ENCODE measurements at regions not wholly inside any gene's neighbourhood (a gene's known extent, or its start where the extent isn't known, plus 50 kb on each side); places are given as distances from the start of the nearest gene placed in this dataset.

- no peak for DNase-seq (ENCODE audit: low read depth)
- no peak for TF ChIP-seq MYC (IDR thresholded peaks at IDR 0.05; ENCODE audit: low read depth, low read length)
- H3K4me3 ChIP-seq (ENCODE audit: low read depth, low read length), result no peak overlapping the region
These were observed 126.9 kb downstream of the TMEM200C start for GRCh38 chr18:5768454-5768853.

- no peak for DNase-seq (ENCODE audit: low read depth)
- no peak overlapping the region for H3K4me3 ChIP-seq (ENCODE audit: low read depth, low read length)
- TF ChIP-seq MAX (IDR thresholded peaks at IDR 0.05; ENCODE audit: low read depth, low read length), result no peak
These were observed 136.1 kb downstream of the TMEM200C start for GRCh38 chr18:5759194-5759593.

GRCh38 chr18:5756823-5757222 lies 138.5 kb downstream of the TMEM200C start:
- TF ChIP-seq MAX (IDR thresholded peaks at IDR 0.05; ENCODE audit: low read depth, low read length), result no peak
- TF ChIP-seq CTCF (IDR thresholded peaks at IDR 0.05; ENCODE audit: low read depth, low read length), result no peak
- no peak for TF ChIP-seq POLR2A (IDR thresholded peaks at IDR 0.05; ENCODE audit: extremely low read depth, insufficient read length)
- no peak for TF ChIP-seq MYC (IDR thresholded peaks at IDR 0.05; ENCODE audit: low read depth, low read length)
- no peak for DNase-seq (ENCODE audit: low read depth)

GRCh38 chr18:5747678-5748077 lies 147.6 kb downstream of the TMEM200C start:
- no peak for DNase-seq (ENCODE audit: low read depth)
- TF ChIP-seq CTCF (IDR thresholded peaks at IDR 0.05; ENCODE audit: low read depth, low read length) (no peak), MAX (IDR thresholded peaks at IDR 0.05; ENCODE audit: low read depth, low read length) (no peak), POLR2A (IDR thresholded peaks at IDR 0.05; ENCODE audit: extremely low read depth, insufficient read length) (no peak), MYC (IDR thresholded peaks at IDR 0.05; ENCODE audit: low read depth, low read length) (no peak)
- H3K4me3 ChIP-seq (ENCODE audit: low read depth, low read length), result no peak overlapping the region

More at GRCh38 chr18:5756823-5757222, 138.5 kb downstream of the TMEM200C start:
- no peak overlapping the region for H3K4me3 ChIP-seq (ENCODE audit: low read depth, low read length)

- TF ChIP-seq MAX (IDR thresholded peaks at IDR 0.05; ENCODE audit: low read depth, low read length) (no peak), POLR2A (IDR thresholded peaks at IDR 0.05; ENCODE audit: extremely low read depth, insufficient read length) (no peak)
- no peak overlapping the region for H3K4me3 ChIP-seq (ENCODE audit: low read depth, low read length)
- DNase-seq (ENCODE audit: low read depth), result no peak
These were observed 148.5 kb downstream of the TMEM200C start for GRCh38 chr18:5746844-5747243.

GRCh38 chr18:5744659-5745058 lies 150.7 kb downstream of the TMEM200C start:
- TF ChIP-seq POLR2A (IDR thresholded peaks at IDR 0.05; ENCODE audit: extremely low read depth, insufficient read length) (no peak), MYC (IDR thresholded peaks at IDR 0.05; ENCODE audit: low read depth, low read length) (no peak), CTCF (IDR thresholded peaks at IDR 0.05; ENCODE audit: low read depth, low read length) (no peak), MAX (IDR thresholded peaks at IDR 0.05; ENCODE audit: low read depth, low read length) (no peak)

GRCh38 chr18:5738526-5738925 lies 156.8 kb downstream of the TMEM200C start:
- no peak for DNase-seq (ENCODE audit: low read depth)
- TF ChIP-seq POLR2A (IDR thresholded peaks at IDR 0.05; ENCODE audit: extremely low read depth, insufficient read length) (no peak), MAX (IDR thresholded peaks at IDR 0.05; ENCODE audit: low read depth, low read length) (no peak), MYC (IDR thresholded peaks at IDR 0.05; ENCODE audit: low read depth, low read length) (no peak), CTCF (IDR thresholded peaks at IDR 0.05; ENCODE audit: low read depth, low read length) (no peak)
- no peak overlapping the region for H3K4me3 ChIP-seq (ENCODE audit: low read depth, low read length)

More at GRCh38 chr18:5744659-5745058, 150.7 kb downstream of the TMEM200C start:
- DNase-seq (ENCODE audit: low read depth), result no peak
- H3K4me3 ChIP-seq (ENCODE audit: low read depth, low read length), result no peak overlapping the region

Data from NB4 (cell line).